Sigmoid colon (tissue), 6 donors: ENCODE measurements at regions not wholly inside any gene's neighbourhood (a gene's known extent, or its start where the extent isn't known, plus 50 kb on each side); places are given as distances from the start of the nearest gene placed in this dataset.
"Not testable (repeated sequence)": the region's sequence is repeated elsewhere in the genome, so short reads cannot be mapped to it uniquely, and the experiment has no call there.

Experiments
- DNase-seq: peaks from one replicate; pipeline ENCODE4 v3.0.0-alpha.2; 2019
- H3K27ac ChIP-seq, 4 donors: fragments of 200-600 bp; sonication (generic); one replicate each; pipeline ENCODE4 v1.5.1; 2016 to 2019; ENCODE audit warnings: mild to moderate bottlenecking in 1 of 4
- H3K27me3 ChIP-seq, 3 donors: fragments of 200-600 bp; sonication (generic); one replicate each; pipeline ENCODE4 v1.5.1; 2019; ENCODE audit warnings: mild to moderate bottlenecking in 1 of 3
- H3K36me3 ChIP-seq, 4 donors: fragments of 200-600 bp; sonication (generic); one replicate each; pipeline ENCODE4 v1.5.1; 2016 to 2019
- H3K4me1 ChIP-seq, 4 donors: fragments of 200-600 bp; sonication (generic); one replicate each; pipeline ENCODE4 v1.5.1; 2017 to 2019
- H3K4me3 ChIP-seq, 4 donors: fragments of 200-600 bp; sonication (generic); one replicate each; pipeline ENCODE4 v1.5.1; 2017 to 2019; ENCODE audit warnings: mild to moderate bottlenecking in 2 of 4, moderate library complexity in 1 of 4
- H3K9me3 ChIP-seq, 4 donors: fragments of 200-600 bp in 3 of 4; sonication (generic) in 3 of 4; one replicate each; pipeline versions ENCODE4 v1.5.1 to v1.6.1; 2013 to 2019
- EP300 ChIP-seq, 4 donors: sonication (generic); formaldehyde crosslinking; IDR thresholded peaks; one replicate each; pipeline ENCODE4 v1.6.1; 2017; ENCODE audit warnings: antibody characterized with exemption in 4 of 4
- POLR2A ChIP-seq, 2 donors: fragments of 450-650 bp; IDR thresholded peaks; one replicate each; pipeline ENCODE4 v1.6.1; 2016; ENCODE audit warnings: antibody characterized with exemption in 2 of 2, mild to moderate bottlenecking in 2 of 2, moderate library complexity in 2 of 2
- POLR2AphosphoS5 ChIP-seq, 4 donors: sonication (generic); formaldehyde crosslinking; IDR thresholded peaks; one replicate each; pipeline ENCODE4 v1.6.1; 2017; ENCODE audit warnings: antibody characterized with exemption in 4 of 4
- whole genome bisulfite sequencing, 2 donors: extraction: QIAGEN DNeasy Blood & Tissue Kit; methylation state at CpG; one replicate each; pipeline ENCODE4 v1.1.7; 2013; 5-methylcytosine and 5-hydroxymethylcytosine counted together
- intact Hi-C: fragments of 100-400 bp; cut with DNase I; formaldehyde crosslinking; loops from one replicate; pipeline ENCODE4 v1.15.1; 2023
- TF ChIP-seq, protein P1 (sequence below), 4 experiments: fragments of 450-650 bp in 3 of 4; fragments of 200-600 bp in 1 of 4; IDR thresholded peaks; one replicate each; pipeline ENCODE4 v1.5.1; 2016 to 2019; ENCODE audit warnings: antibody characterized with exemption in 4 of 4, mild to moderate bottlenecking in 3 of 4, moderate library complexity in 2 of 4
- donor health status: healthy with polysubstance abuse.
- donor health status: healthy.

DNA sequence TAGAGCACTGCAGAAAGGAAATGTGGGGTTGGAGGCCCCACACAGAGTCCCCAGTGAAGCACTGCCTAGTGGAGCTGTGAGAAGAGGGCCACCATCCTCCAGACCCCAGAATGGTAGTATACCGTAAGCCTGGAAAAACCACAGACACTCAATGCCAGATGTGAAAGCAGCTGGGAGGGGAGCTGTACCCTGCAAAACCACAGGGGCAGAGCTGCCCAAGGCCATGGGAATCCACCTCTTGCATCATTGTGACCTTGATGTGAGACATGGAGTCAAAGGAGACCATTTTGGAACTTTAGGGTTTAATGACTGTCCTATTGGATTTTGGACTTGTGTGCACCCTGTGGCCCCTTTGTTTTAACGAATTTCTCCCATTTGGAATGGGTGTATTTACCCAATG, 75.3 kb upstream of the SERPINE2 start:
- H3K36me3 ChIP-seq, result no peaks in the 10 kb centered on the region
- H3K4me3 ChIP-seq, result no peak overlapping the region
- no peaks in the 10 kb centered on the region for H3K4me1 ChIP-seq
- no peak for DNase-seq
- H3K27me3 ChIP-seq, result no peaks in the 10 kb centered on the region
- intact Hi-C loops, result no loop called here
- H3K27ac ChIP-seq, result no peak overlapping the region
- TF ChIP-seq EP300 (IDR thresholded peaks at IDR 0.05) (no peak), POLR2AphosphoS5 (IDR thresholded peaks at IDR 0.05) (no peak), POLR2A (IDR thresholded peaks at IDR 0.05) (no peak)
- TF ChIP-seq, protein P1, sequence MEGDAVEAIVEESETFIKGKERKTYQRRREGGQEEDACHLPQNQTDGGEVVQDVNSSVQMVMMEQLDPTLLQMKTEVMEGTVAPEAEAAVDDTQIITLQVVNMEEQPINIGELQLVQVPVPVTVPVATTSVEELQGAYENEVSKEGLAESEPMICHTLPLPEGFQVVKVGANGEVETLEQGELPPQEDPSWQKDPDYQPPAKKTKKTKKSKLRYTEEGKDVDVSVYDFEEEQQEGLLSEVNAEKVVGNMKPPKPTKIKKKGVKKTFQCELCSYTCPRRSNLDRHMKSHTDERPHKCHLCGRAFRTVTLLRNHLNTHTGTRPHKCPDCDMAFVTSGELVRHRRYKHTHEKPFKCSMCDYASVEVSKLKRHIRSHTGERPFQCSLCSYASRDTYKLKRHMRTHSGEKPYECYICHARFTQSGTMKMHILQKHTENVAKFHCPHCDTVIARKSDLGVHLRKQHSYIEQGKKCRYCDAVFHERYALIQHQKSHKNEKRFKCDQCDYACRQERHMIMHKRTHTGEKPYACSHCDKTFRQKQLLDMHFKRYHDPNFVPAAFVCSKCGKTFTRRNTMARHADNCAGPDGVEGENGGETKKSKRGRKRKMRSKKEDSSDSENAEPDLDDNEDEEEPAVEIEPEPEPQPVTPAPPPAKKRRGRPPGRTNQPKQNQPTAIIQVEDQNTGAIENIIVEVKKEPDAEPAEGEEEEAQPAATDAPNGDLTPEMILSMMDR (IDR thresholded peaks at IDR 0.05), result no peak
- no peaks in the 10 kb centered on the region for H3K9me3 ChIP-seq
- 60 to 66% methylated on average over 2 of the region's 2 CpGs for WGBS, 2 donors

DNA sequence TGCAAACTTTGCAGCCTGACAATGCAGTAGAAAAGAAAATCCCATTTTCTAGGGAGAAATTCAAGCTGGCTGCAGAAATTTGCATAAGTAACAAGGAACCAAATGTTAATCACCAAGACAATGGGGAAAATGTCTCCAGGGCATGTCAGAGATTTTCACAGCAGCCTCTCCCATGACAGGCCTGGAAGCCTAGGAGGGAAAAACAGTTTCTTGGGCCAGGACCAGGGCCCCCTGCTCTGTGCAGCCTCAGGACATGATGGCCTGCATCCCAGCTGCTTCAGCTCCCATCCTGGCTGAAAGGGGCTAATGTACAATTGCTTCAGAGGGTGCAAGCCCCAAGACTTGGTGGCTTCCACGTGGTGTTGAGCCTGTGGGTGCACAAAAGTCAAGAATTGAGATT, 74.8 kb upstream of the SERPINE2 start:
- H3K4me3 ChIP-seq, DNase-seq, H3K9me3 ChIP-seq, H3K27ac ChIP-seq, H3K27me3 ChIP-seq, intact Hi-C loops, H3K36me3 ChIP-seq, H3K4me1 ChIP-seq: not testable (repeated sequence)
- 8 to 17% methylated on average over 1 of the region's 1 CpG for WGBS, 2 donors

DNA sequence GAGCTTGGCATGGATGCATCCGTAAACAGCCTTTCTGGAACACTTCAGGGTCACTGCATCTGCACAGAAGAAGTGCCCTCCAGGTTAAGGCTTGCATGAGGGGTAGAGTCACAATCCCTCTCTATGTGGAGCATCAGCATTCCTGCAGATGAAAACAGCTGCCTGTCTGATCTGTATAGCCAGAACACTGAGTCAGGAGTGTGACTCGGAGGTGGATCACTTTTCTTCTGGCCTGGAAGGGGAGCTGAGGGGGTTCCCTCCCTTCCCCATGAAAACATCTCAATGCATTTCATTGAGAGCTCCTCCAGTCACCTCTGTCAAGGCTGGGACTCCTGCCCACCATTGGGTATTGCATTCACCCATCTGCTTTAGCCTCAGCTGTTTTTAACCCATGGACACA, 72.5 kb upstream of the SERPINE2 start:
- no peak overlapping the region for H3K4me3 ChIP-seq
- no peaks in the 10 kb centered on the region for H3K36me3 ChIP-seq
- TF ChIP-seq EP300 (IDR thresholded peaks at IDR 0.05) (no peak), POLR2AphosphoS5 (IDR thresholded peaks at IDR 0.05) (no peak), POLR2A (IDR thresholded peaks at IDR 0.05) (no peak)
- TF ChIP-seq, protein P1 (IDR thresholded peaks at IDR 0.05), result no peak
- H3K4me1 ChIP-seq, result no peaks in the 10 kb centered on the region
- 89 to 95% methylated on average over 2 of the region's 2 CpGs for WGBS, 2 donors
- H3K27ac ChIP-seq, result no peak overlapping the region
- no peaks in the 10 kb centered on the region for H3K9me3 ChIP-seq
- intact Hi-C loops, result no loop called here
- no peak for DNase-seq
- no peaks in the 10 kb centered on the region for H3K27me3 ChIP-seq

DNA sequence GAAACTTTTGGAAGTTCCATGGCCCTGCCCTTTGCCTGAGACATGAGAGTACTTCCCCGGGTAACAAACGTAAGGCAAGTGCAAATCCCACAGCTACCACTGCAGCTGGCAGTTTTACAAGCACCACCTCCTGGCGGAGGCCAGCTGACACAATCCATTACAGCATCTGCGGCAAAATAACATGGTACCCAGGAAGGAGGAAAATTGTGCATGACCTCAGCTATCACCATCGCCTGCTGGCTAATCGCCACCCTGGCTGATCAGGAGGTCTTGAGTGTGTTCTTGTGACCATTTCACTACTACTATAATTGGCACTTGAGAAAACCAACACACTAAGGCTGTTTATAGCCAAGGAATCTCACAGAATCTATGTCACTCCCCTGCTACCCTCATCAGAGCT, 71.7 kb upstream of the SERPINE2 start:
- no peak overlapping the region for H3K27ac ChIP-seq
- intact Hi-C loops, result no loop called here
- 82 to 85% methylated on average over 6 of the region's 6 CpGs for WGBS, 2 donors
- H3K36me3 ChIP-seq, result no peaks in the 10 kb centered on the region
- TF ChIP-seq, protein P1 (IDR thresholded peaks at IDR 0.05), result no peak
- no peak for TF ChIP-seq POLR2A (IDR thresholded peaks at IDR 0.05)
- no peak for TF ChIP-seq POLR2AphosphoS5 (IDR thresholded peaks at IDR 0.05)
- TF ChIP-seq EP300 (IDR thresholded peaks at IDR 0.05), result no peak
- no peaks in the 10 kb centered on the region for H3K27me3 ChIP-seq
- H3K9me3 ChIP-seq, result no peaks in the 10 kb centered on the region
- H3K4me3 ChIP-seq, result no peak overlapping the region
- no peaks in the 10 kb centered on the region for H3K4me1 ChIP-seq
- no peak for DNase-seq

DNA sequence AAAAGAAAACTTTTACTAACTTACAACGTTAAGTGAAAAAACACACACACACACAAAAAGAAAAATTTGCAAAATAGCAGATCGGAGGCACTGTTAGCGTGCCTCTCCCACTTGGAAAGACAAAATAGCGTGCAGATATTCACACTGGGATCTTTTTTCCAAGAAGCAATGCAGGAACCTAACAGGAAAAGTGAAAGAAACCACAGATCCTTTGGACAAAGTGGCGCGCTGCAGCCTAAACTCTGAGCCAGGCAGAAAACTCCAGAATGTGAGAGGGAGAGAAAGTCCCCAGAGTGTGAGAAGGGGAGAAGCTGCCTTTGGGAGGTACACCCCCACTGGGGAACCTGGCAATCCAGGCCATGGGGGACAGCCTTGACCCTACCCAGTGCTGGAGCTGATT, 70.7 kb upstream of the SERPINE2 start:
- H3K27me3 ChIP-seq, result no peaks in the 10 kb centered on the region
- no peak overlapping the region for H3K27ac ChIP-seq
- intact Hi-C loops, result no loop called here
- 83 to 87% methylated on average over 6 of the region's 6 CpGs for WGBS, 2 donors
- no peaks in the 10 kb centered on the region for H3K36me3 ChIP-seq
- no peak for DNase-seq
- H3K4me1 ChIP-seq, result no peaks in the 10 kb centered on the region
- no peak for TF ChIP-seq POLR2AphosphoS5 (IDR thresholded peaks at IDR 0.05)
- TF ChIP-seq POLR2A (IDR thresholded peaks at IDR 0.05), result no peak
- TF ChIP-seq, protein P1 (IDR thresholded peaks at IDR 0.05), result no peak
- TF ChIP-seq EP300 (IDR thresholded peaks at IDR 0.05), result no peak
- no peaks in the 10 kb centered on the region for H3K9me3 ChIP-seq
- no peak overlapping the region for H3K4me3 ChIP-seq
